ENCODE measurements at regions not wholly inside any gene's neighbourhood (a gene's known extent, or its start where the extent isn't known, plus 50 kb on each side); places are given as distances from the start of the nearest gene placed in this dataset.

DNA sequence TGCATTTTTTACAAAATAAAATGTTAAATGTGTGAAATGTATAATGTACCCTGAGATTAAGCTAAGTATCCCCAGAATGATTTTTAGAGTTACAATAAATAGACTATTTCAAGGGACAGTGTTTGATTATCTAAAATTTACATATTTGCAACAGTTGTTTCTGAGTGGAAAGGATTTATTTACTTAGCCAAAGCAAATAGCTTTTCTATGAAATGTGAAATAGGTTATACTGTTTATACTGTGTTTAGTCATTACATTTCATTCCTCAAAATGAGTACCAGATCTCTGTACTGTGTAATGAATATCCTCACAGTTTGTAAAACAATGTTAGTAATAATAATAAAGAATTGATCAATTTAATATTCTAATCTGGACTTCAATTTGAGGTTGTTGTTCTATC is 1019.0 kb downstream of the NR2F1-AS1 start:
- TF ChIP-seq EZH2 (IDR thresholded peaks at IDR 0.05; ENCODE audit: borderline replicate concordance, insufficient read depth, low read depth, low read length, poor library complexity, severe bottlenecking) = no peak
- TF ChIP-seq, protein P1, sequence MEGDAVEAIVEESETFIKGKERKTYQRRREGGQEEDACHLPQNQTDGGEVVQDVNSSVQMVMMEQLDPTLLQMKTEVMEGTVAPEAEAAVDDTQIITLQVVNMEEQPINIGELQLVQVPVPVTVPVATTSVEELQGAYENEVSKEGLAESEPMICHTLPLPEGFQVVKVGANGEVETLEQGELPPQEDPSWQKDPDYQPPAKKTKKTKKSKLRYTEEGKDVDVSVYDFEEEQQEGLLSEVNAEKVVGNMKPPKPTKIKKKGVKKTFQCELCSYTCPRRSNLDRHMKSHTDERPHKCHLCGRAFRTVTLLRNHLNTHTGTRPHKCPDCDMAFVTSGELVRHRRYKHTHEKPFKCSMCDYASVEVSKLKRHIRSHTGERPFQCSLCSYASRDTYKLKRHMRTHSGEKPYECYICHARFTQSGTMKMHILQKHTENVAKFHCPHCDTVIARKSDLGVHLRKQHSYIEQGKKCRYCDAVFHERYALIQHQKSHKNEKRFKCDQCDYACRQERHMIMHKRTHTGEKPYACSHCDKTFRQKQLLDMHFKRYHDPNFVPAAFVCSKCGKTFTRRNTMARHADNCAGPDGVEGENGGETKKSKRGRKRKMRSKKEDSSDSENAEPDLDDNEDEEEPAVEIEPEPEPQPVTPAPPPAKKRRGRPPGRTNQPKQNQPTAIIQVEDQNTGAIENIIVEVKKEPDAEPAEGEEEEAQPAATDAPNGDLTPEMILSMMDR (IDR thresholded peaks at IDR 0.05) = no peak

All from B cell (primary cell).